ENCODE measurements at regions not wholly inside any gene's neighbourhood (a gene's known extent, or its start where the extent isn't known, plus 50 kb on each side); places are given as distances from the start of the nearest gene placed in this dataset.

DNA sequence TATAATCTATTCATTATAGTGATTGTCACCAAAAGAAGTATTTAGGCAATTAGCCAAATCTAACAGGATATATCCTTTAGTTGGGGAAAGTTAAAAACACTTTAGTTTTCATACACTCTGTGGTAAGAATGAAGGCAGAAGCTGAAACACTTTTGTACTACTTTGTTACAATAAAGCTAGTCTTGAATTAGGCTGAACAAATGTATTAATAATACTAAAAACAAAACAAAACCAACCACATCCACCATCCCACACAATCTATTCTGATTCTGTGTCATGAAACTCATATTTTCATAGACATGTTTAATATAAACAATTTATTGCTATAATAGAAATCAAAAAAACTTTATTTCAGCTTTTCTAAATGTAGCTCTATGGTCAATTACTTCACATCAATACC is 508.8 kb downstream of the ZEB2 start:
- TF ChIP-seq, protein P1, sequence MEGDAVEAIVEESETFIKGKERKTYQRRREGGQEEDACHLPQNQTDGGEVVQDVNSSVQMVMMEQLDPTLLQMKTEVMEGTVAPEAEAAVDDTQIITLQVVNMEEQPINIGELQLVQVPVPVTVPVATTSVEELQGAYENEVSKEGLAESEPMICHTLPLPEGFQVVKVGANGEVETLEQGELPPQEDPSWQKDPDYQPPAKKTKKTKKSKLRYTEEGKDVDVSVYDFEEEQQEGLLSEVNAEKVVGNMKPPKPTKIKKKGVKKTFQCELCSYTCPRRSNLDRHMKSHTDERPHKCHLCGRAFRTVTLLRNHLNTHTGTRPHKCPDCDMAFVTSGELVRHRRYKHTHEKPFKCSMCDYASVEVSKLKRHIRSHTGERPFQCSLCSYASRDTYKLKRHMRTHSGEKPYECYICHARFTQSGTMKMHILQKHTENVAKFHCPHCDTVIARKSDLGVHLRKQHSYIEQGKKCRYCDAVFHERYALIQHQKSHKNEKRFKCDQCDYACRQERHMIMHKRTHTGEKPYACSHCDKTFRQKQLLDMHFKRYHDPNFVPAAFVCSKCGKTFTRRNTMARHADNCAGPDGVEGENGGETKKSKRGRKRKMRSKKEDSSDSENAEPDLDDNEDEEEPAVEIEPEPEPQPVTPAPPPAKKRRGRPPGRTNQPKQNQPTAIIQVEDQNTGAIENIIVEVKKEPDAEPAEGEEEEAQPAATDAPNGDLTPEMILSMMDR (tag by site-specific recombination; IDR thresholded peaks at IDR 0.05) = no peak
- TF ChIP-seq ZNF175 (tag by site-specific recombination; IDR thresholded peaks at IDR 0.05) = no peak
- no peak for TF ChIP-seq ZNF670 (tag by site-specific recombination; IDR thresholded peaks at IDR 0.05; ENCODE audit: low read depth)
- TF ChIP-seq ZFP41 (tag by site-specific recombination; IDR thresholded peaks at IDR 0.05; ENCODE audit: borderline replicate concordance) = no peak
- TF ChIP-seq, protein P2, sequence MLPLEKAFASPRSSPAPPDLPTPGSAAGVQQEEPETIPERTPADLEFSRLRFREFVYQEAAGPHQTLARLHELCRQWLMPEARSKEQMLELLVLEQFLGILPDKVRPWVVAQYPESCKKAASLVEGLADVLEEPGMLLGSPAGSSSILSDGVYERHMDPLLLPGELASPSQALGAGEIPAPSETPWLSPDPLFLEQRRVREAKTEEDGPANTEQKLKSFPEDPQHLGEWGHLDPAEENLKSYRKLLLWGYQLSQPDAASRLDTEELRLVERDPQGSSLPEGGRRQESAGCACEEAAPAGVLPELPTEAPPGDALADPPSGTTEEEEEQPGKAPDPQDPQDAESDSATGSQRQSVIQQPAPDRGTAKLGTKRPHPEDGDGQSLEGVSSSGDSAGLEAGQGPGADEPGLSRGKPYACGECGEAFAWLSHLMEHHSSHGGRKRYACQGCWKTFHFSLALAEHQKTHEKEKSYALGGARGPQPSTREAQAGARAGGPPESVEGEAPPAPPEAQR (tag by site-specific recombination; IDR thresholded peaks at IDR 0.05) = no peak
- no peak for TF ChIP-seq BCL11B (tag by site-specific recombination; IDR thresholded peaks at IDR 0.05; ENCODE audit: low read depth)
- TF ChIP-seq ZNF843 (tag by site-specific recombination; IDR thresholded peaks at IDR 0.05) = no peak
- TF ChIP-seq, protein P3, sequence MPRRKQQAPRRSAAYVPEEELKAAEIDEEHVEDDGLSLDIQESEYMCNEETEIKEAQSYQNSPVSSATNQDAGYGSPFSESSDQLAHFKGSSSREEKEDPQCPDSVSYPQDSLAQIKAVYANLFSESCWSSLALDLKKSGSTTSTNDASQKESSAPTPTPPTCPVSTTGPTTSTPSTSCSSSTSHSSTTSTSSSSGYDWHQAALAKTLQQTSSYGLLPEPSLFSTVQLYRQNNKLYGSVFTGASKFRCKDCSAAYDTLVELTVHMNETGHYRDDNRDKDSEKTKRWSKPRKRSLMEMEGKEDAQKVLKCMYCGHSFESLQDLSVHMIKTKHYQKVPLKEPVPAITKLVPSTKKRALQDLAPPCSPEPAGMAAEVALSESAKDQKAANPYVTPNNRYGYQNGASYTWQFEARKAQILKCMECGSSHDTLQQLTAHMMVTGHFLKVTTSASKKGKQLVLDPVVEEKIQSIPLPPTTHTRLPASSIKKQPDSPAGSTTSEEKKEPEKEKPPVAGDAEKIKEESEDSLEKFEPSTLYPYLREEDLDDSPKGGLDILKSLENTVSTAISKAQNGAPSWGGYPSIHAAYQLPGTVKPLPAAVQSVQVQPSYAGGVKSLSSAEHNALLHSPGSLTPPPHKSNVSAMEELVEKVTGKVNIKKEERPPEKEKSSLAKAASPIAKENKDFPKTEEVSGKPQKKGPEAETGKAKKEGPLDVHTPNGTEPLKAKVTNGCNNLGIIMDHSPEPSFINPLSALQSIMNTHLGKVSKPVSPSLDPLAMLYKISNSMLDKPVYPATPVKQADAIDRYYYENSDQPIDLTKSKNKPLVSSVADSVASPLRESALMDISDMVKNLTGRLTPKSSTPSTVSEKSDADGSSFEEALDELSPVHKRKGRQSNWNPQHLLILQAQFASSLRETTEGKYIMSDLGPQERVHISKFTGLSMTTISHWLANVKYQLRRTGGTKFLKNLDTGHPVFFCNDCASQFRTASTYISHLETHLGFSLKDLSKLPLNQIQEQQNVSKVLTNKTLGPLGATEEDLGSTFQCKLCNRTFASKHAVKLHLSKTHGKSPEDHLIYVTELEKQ (tag by site-specific recombination; IDR thresholded peaks at IDR 0.05; ENCODE audit: borderline replicate concordance) = no peak
- TF ChIP-seq KLF1 (tag by site-specific recombination; IDR thresholded peaks at IDR 0.05) = no peak
- TF ChIP-seq ZNF169 (tag by site-specific recombination; IDR thresholded peaks at IDR 0.05) = no peak
- TF ChIP-seq ZNF585B (tag by site-specific recombination; IDR thresholded peaks at IDR 0.05) = no peak
- no peak for TF ChIP-seq ZBTB20 (tag by site-specific recombination; IDR thresholded peaks at IDR 0.05)
- no peak for TF ChIP-seq KLF9 (tag by site-specific recombination; IDR thresholded peaks at IDR 0.05; ENCODE audit: low read depth)
